GM21723 (cell line): ENCODE measurements at regions not wholly inside any gene's neighbourhood (a gene's known extent, or its start where the extent isn't known, plus 50 kb on each side); places are given as distances from the start of the nearest gene placed in this dataset.
"Not testable (repeated sequence)": the region's sequence is repeated elsewhere in the genome, so short reads cannot be mapped to it uniquely, and the experiment has no call there.

Source experiments
- ATAC-seq: cut with Tn5 transposase; IDR thresholded peaks from one replicate; pipeline ENCODE4 v1.9.1; 2021; ENCODE audit warnings: mild to moderate bottlenecking, moderate library complexity; ENCODE audit not compliant: unreplicated experiment

- ATAC-seq: peak; percentile 62
Observed at GRCh38 chr1:193417945-193418744, 231.7 kb upstream of the B3GALT2 start.

GRCh38 chr1:193417403-193417802, 231.0 kb upstream of the B3GALT2 start:
- no peak for ATAC-seq

GRCh38 chr1:193416226-193417024, 230.0 kb upstream of the B3GALT2 start:
- no peak for ATAC-seq

DNA sequence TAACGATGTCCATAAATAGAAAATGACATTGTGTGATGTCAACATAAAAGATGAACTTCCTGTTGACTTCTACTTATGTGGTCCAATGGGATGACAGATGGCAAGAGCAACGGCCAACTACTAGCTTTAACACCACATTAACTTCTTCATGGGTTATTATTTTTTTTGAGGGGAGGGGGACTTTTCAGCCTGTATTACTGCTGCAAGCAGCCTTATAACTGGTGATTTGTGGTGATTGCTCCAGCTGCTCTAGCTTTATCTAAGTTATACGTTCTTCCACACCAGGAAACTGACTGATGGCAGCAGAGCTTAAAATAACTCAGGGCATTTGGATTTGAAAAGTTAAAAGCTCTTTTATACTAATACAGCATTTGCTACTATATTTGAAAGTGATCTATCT, 228.8 kb upstream of the B3GALT2 start:
- no peak for ATAC-seq

DNA sequence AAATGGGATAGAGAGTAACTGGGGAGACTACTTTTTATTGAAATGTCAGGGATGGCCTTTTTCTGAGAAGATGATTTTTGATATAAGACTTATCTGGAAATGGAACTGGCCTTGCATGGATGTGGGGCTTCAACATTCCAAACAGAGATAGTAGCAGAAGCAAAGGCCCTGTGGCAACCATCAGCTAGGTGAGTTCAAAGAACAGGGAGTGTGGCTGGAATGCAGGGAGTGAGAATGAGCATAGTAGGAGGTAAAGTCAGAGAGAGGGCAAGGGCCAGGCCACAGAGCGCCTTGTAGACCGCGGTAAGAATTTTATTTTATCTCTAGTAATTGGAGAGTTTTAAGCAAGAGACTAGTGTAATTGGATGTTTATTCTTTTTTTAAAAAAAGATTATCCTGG, 227.0 kb upstream of the B3GALT2 start:
- ATAC-seq: no peak

DNA sequence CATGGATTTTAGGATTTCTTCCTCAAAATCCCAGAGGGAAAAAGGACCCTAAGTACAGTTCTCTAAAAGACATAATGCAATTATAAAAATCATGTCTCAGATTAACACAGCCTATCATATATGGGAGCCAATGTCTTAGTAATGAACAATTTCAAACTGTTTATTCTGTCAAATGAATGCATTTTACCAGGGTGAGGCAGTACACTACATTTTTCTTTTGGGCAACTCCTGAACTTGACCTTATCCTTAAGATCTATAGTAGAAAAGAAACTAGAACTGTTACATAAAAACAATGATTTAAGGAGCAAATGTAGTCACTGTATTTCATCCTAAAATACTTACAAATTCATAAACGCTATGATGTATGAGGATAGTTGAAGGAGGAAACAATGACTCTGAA, 226.3 kb upstream of the B3GALT2 start:
- no peak for ATAC-seq

DNA sequence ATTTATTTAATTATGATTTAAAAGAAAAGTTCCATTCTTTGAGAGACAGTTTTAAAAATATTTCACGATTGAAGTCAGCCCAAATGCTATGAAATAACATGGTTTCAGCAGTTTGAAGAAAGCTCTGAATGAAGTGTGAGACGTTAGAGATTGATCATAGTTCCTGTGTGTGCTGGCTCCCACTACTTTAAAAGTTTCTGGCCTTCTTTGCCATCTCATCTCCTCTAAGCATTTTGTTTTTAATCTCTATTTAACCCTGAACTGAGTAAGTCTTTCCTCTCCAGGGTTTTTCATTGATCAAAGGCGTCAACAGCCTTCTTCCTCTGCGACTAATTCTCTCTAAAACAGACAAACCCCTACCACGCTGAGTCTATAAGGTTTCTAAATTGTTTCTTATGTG, 225.3 kb upstream of the B3GALT2 start:
- no peak for ATAC-seq

GRCh38 chr1:193411215-193411614, 224.8 kb upstream of the B3GALT2 start:
- no peak for ATAC-seq

DNA sequence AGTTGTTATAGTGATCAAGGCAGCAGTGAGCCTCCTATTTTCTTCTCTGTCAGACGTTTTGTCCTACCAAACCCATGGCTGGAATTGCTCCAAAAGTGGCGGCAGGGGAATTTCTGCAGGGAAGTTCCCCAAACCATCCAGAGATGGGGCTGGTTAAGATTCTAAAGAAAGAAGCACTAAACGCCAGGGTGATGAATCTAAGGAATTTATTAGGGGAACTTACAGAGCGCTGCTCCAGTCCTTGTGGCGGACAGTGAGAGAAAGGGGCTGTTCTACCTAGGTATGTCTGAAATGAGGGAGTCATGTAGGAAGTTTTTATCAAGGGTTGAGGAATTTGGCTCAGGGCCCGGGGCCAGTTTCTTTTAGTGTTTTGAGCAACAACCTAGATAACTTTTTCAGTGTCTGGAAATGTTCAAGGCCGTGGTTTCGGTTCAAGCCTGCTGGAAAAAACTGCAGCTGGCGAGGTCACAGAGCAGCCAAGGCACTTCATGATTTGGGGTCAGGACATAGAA, 222.4 kb upstream of the B3GALT2 start:
- ATAC-seq: no peak

- peak; percentile 67 for ATAC-seq
Observed at GRCh38 chr1:193406901-193407300, 220.5 kb upstream of the B3GALT2 start.

GRCh38 chr1:193404236-193404635, 217.8 kb upstream of the B3GALT2 start:
- no peak for ATAC-seq

DNA sequence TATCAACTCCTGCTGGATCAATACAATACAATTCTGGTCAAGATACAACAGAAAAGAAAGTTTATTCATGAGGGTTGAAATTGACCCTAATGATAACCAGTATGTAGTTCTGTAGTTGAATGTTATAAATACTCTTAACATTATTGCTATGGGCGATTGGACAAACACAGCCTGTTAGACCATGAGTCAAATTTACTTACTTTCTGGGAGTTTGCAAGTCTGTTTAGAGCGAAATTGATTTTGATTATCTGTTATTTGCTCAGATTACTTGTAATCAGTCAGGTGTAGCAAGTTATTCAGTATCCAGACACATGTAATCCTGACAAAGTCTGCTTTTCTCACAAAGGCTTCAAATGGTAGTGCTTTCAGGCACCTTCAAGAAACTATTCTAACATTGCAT, 216.6 kb upstream of the B3GALT2 start:
- ATAC-seq: no peak

GRCh38 chr1:193402037-193402436, 215.6 kb upstream of the B3GALT2 start:
- ATAC-seq: no peak

DNA sequence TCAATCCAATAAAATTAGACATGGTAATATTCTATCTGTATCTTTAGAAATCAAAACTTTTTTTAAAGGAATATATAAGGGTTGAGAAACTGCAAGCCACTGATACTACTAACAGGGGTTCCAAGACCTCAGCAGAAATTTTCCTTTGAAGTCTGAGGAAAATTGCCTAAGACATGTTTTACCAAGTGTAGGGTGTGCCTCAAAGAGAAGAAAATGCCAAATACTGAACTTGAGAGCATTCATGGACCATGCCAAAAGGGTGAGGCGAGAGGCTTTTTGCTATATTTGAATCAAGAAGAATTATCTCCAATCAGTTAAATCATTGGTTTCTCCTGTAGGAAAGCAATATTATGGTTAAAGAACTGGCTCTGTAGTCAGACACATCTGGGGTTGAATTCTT, 207.9 kb upstream of the B3GALT2 start:
- no peak for ATAC-seq

DNA sequence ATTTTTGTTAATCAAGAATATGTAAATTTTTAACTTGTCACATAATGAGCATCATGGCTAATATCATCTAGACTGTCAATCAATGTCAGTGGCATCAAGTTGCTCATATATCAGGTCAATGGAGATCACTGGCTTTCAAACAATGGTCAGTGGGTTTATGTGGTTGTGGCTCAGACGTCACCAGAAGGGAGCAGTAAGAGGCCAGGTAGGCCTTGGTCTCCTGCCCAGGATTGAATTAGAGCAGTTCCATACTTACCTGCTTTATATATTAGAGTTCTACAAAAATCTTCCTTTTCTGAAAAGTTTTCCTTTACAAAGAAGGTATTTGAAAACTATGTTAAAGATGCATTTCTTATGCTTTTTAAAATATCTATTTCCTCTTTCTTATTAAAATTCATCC, 206.3 kb upstream of the B3GALT2 start:
- ATAC-seq: no peak

- no peak for ATAC-seq
Observed at GRCh38 chr1:193388683-193389082, 202.3 kb upstream of the B3GALT2 start.

DNA sequence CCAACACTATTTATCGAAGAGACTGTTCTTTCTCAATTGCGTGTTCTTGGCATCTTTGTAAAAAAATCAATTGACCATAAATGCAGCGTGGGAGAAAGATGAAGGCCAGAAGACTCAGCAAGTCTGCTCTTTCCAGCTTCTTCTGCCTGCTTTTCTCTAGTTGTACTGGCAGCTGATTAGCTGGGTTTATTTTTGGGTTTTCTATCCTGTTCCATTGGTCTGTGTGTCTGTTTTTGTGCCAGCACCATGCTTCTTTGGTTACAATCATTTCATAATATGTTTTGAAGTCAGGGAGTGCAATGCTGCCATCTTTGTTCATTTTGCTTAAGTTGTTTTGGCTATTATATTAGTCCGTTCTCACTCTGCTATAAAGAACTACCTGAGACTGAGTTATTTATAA, 201.8 kb upstream of the B3GALT2 start:
- ATAC-seq: no peak

DNA sequence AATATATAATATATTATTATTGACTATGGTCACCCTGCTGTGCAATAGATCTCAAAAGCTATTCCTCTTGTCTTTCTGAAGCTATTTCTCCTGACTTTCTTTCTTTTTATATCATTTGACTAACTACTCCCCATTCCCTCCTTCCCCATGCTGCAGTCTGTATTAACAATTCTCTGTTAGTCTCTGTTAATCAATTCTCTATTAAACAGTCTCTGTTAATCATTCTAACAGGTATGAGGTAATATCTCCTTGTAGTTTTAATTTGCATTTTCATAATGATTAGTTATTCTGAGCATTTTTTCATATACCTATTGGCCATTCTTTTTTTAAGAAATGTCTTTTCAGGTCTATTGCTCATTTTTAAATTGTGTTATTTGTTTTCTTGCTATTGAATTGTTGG, 201.0 kb upstream of the B3GALT2 start:
- ATAC-seq: no peak

GRCh38 chr1:193378451-193378850, 192.0 kb upstream of the B3GALT2 start:
- not testable (repeated sequence) for ATAC-seq

DNA sequence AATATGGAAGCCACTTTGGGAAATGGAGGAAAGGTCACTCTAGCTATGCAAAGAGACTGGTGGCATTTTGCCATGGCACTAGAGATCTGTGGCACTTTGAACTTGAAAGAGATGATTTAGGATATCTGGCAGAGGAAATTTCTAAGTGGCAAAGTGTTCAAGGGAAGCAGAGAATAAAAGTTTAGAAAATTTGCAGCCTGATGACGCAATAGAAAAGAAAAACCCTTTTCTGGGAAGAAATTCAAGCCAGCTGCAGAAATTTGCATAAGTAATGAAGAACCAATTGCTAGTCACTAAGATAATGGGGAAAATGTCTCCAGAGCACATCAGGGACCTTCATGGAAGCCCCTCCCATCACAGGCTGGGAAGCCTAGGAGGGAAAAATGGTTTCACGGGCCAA, 191.1 kb upstream of the B3GALT2 start:
- no peak for ATAC-seq

DNA sequence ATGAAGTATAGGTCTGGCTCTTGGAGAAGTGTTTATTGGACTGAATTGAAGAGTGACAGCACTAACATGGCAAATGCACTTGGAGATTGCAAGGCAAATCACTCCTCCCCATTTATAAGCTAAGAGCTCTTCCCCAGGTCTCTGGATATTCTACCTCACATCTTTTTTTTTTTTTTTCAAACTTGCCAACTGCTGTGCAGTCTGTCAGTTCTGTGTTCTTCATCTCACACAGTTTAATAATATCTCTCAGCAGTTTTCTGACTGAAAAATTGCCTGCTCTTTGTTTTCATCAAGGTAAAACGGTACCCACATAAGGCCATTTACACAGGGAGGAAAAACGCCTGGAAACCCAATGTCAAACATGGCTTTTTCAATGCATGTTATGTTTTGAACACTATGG, 186.1 kb upstream of the B3GALT2 start:
- no peak for ATAC-seq

DNA sequence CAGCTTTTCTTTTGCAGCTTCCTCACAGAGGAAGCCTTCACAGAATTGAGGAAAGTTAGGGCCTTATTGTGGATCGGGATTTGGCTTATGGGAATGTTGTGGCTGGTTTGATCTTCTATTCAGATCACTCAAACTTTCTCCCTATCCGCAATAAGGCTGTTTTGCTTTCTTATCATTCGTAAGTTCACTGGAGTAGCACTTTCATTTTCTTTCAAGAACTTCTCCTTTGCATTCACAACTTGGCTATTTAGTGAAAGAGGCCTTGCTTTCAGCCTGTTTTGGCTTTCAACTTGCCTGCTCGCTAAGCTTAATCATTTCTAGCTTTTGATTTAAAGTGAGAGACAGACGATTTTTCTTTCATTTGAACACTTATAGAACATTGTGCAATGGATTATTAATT, 181.9 kb upstream of the B3GALT2 start:
- ATAC-seq: peak; percentile 91
